ENCODE measurements at regions not wholly inside any gene's neighbourhood (a gene's known extent, or its start where the extent isn't known, plus 50 kb on each side); places are given as distances from the start of the nearest gene placed in this dataset.

DNA sequence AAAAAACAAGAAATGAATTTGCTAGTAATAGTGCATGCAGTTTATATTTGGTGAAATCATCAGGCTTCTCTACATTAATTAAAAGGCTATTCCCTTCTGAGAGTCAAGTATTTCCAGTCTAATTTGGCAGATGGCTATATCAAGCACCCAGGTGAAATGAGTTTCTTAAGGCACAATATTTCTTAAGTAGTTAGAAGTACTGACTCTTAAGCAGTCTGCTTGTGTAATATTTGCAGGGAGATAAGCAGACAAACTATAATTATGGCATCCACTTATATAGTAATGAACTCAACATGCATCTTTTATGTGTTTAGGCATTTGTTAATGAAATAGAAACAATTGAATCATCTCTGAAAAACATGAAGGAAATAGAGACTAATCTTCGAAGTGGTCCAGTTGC is 189.2 kb downstream of the UTRN start:
- H3K4me3 ChIP-seq = no peak overlapping the region
- no peak for ATAC-seq
- H3K36me3 ChIP-seq (replicated peaks in 1 of 2; ENCODE audit: insufficient read depth in 1 of 2, low read depth in 2 of 2) = peaks cover 0 to 2% of the 10 kb centered on the region in 2 donors
- WGBS, 2 donors = 80 to 87% methylated on average over 1 of the region's 1 CpG
- TF ChIP-seq, protein P1, sequence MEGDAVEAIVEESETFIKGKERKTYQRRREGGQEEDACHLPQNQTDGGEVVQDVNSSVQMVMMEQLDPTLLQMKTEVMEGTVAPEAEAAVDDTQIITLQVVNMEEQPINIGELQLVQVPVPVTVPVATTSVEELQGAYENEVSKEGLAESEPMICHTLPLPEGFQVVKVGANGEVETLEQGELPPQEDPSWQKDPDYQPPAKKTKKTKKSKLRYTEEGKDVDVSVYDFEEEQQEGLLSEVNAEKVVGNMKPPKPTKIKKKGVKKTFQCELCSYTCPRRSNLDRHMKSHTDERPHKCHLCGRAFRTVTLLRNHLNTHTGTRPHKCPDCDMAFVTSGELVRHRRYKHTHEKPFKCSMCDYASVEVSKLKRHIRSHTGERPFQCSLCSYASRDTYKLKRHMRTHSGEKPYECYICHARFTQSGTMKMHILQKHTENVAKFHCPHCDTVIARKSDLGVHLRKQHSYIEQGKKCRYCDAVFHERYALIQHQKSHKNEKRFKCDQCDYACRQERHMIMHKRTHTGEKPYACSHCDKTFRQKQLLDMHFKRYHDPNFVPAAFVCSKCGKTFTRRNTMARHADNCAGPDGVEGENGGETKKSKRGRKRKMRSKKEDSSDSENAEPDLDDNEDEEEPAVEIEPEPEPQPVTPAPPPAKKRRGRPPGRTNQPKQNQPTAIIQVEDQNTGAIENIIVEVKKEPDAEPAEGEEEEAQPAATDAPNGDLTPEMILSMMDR (IDR thresholded peaks at IDR 0.05) = no peak
- TF ChIP-seq POLR2A (IDR thresholded peaks at IDR 0.05) = no peak
- intact Hi-C loops (cut with DNase I) = no loop called here
- no peak for DNase-seq
- no peaks in the 10 kb centered on the region for H3K27me3 ChIP-seq
- no peaks in the 10 kb centered on the region for H3K4me1 ChIP-seq
- H3K9me3 ChIP-seq = no peaks in the 10 kb centered on the region
- H3K27ac ChIP-seq = no peak overlapping the region

DNA sequence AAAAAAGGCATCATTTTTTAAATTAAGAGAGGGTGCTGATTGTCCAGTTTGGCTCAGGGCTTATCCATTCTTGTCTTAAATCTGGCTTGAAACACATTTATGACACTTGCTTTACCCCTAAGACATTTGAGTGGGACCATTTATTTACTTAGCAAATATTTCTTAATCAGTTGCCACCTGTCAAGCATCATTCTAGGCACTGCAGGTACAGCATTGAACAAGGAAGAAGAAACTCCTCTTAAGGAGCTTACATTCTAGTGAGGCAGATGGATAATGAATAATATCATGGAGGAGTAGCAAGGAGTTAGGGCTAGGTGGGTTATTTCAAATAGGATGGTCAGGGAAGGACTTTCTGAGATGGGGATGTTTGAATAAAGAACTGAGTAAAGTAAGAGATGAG is 189.8 kb downstream of the UTRN start:
- no peaks in the 10 kb centered on the region for H3K27me3 ChIP-seq
- peaks cover under 1% of the 10 kb centered on the region for H3K4me1 ChIP-seq
- H3K27ac ChIP-seq = no peak overlapping the region
- H3K36me3 ChIP-seq (replicated peaks in 1 of 2; ENCODE audit: insufficient read depth in 1 of 2, low read depth in 2 of 2) = peaks cover 0 to 2% of the 10 kb centered on the region in 2 donors
- DNase-seq (no peak), ATAC-seq (no peak)
- intact Hi-C loops (cut with DNase I) = loop anchor here (5.0 kb wide), 1 partner anchor 373 kb away; no protein-coding TSS in a partner anchor
- no peak for TF ChIP-seq POLR2A (IDR thresholded peaks at IDR 0.05)
- TF ChIP-seq, protein P1 (IDR thresholded peaks at IDR 0.05) = no peak
- no peak overlapping the region for H3K4me3 ChIP-seq
- no peaks in the 10 kb centered on the region for H3K9me3 ChIP-seq

DNA sequence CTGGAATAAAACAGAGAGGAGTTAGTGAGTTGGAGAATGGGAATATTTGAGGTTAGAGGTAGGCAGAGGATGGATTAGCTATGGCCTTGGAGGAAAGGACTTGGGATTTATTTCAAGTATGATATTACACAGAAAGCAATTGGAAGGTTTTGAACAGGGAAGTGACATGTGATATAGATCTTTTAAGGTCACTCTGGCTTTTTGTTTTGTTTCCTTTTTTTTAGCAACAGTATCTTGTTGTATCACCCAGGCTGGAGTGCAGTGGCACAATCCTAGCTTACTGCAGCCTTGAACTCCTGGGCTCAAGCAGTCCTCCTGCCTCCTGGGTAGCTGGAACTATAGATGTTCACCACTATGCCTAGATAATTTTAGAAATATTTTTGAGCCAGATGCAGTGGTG is 190.3 kb downstream of the UTRN start:
- H3K9me3 ChIP-seq = no peaks in the 10 kb centered on the region
- TF ChIP-seq, protein P1 (IDR thresholded peaks at IDR 0.05) = no peak
- no peak for TF ChIP-seq POLR2A (IDR thresholded peaks at IDR 0.05)
- intact Hi-C loops (cut with DNase I) = loop anchor here (5.0 kb wide), 1 partner anchor 373 kb away; no protein-coding TSS in a partner anchor
- no peak overlapping the region for H3K4me3 ChIP-seq
- DNase-seq (no peak), ATAC-seq (no peak)
- no peak overlapping the region for H3K27ac ChIP-seq
- H3K36me3 ChIP-seq (replicated peaks in 1 of 2; ENCODE audit: insufficient read depth in 1 of 2, low read depth in 2 of 2) = peaks cover 0 to 2% of the 10 kb centered on the region in 2 donors
- no peaks in the 10 kb centered on the region for H3K27me3 ChIP-seq
- H3K4me1 ChIP-seq = peaks cover 5% of the 10 kb centered on the region

DNA sequence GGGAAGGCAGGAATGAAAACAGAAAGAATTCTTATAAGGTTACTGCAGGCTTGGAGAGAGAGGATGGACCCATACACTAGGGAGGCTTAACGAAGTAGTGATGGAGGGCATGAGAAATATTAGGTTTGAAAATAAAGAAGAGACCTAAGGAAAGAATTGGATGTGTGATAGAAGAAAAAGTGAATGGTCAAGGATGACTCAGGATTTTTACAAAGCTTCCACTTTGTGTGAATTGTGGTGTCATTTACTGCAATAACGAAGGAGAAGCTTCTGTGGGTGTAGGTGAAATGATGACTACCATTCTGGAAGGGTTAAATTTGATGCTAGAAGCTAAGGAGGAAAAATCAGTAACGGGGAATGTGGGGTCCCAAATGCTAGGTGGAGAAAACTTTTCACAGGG is 191.2 kb downstream of the UTRN start:
- intact Hi-C loops (cut with DNase I) = loop anchor here (5.0 kb wide), 1 partner anchor 374 kb away; no protein-coding TSS in a partner anchor
- 86 to 91% methylated on average over 3 of the region's 3 CpGs for WGBS, 2 donors
- H3K9me3 ChIP-seq = no peaks in the 10 kb centered on the region
- H3K36me3 ChIP-seq (replicated peaks in 1 of 2; ENCODE audit: insufficient read depth in 1 of 2, low read depth in 2 of 2) = peaks cover 0 to 4% of the 10 kb centered on the region in 2 donors
- no peaks in the 10 kb centered on the region for H3K27me3 ChIP-seq
- H3K27ac ChIP-seq = no peak overlapping the region
- ATAC-seq = no peak
- H3K4me1 ChIP-seq = peaks cover 13% of the 10 kb centered on the region
- TF ChIP-seq, protein P1 (IDR thresholded peaks at IDR 0.05) = no peak
- no peak for TF ChIP-seq POLR2A (IDR thresholded peaks at IDR 0.05)
- no peak overlapping the region for H3K4me3 ChIP-seq
- DNase-seq = no peak

DNA sequence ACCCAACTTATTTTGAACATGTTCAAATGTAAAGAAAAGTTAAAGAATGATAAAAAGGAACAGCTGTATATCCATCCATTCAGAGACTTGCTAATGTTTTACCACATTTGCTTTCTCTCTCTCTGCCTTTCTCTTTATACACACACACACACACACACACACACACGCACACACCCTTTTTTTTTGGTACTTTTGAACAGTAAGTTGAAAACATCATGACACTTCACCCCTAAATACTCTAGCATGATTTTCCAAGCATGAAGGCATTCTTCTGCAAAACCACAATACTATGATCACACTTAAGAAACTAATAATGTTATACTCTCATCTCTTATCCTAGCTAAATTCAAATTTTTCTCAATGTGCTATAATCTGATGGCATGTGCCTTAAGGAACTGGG is 192.3 kb downstream of the UTRN start:
- peaks cover 0 to 4% of the 10 kb centered on the region in 2 donors for H3K36me3 ChIP-seq (replicated peaks in 1 of 2; ENCODE audit: insufficient read depth in 1 of 2, low read depth in 2 of 2)
- TF ChIP-seq, protein P1 (IDR thresholded peaks at IDR 0.05) = no peak
- TF ChIP-seq POLR2A (IDR thresholded peaks at IDR 0.05) = no peak
- H3K27ac ChIP-seq = no peak overlapping the region
- peaks cover 13% of the 10 kb centered on the region for H3K4me1 ChIP-seq
- H3K4me3 ChIP-seq = no peak overlapping the region
- WGBS, 2 donors = 83 to 100% methylated on average over 1 of the region's 1 CpG
- no peaks in the 10 kb centered on the region for H3K9me3 ChIP-seq
- H3K27me3 ChIP-seq = no peaks in the 10 kb centered on the region
- no peak for DNase-seq
- intact Hi-C loops (cut with DNase I) = loop anchor here (5.0 kb wide), 1 partner anchor 375 kb away; no protein-coding TSS in a partner anchor
- ATAC-seq = no peak
